IMR-90 (cell line): ENCODE measurements at regions not wholly inside any gene's neighbourhood (a gene's known extent, or its start where the extent isn't known, plus 50 kb on each side); places are given as distances from the start of the nearest gene placed in this dataset.

Source experiments
- ATAC-seq: fragments of 200-7000 bp; cut with Tn5 transposase; 2 replicates; pipeline ENCODE4 v1.9.1; 2020; ENCODE audit warnings: low read depth, mild to moderate bottlenecking, moderate library complexity
- BruUV-seq: library from RNA; stranded (reverse); fragments of 400-500 nt; replicated peaks from 2 replicates; lab custom pipeline; 2021; lab: Mats Ljungman, UMichigan
- CTCF ChIA-PET: fragments of 300-600 bp; formaldehyde crosslinking; extraction: SDS; loops from one replicate; lab custom pipeline; 2021; ENCODE audit warnings: antibody characterized with exemption; lab: Yijun Ruan, JAX
- POLR2A ChIA-PET: fragments of 300-600 bp; sonication (Branson Sonifier 250); formaldehyde crosslinking; loops from one replicate; lab custom pipeline; 2022; ENCODE audit warnings: antibody characterized with exemption; ENCODE audit not compliant: unreplicated experiment; lab: Charles Lee
- DNase-seq: peaks from one replicate; pipeline ENCODE4 v3.0.0; 2013
- H2AFZ ChIP-seq: replicated peaks from 2 replicates; pipeline ENCODE3; 2013; ENCODE audit warnings: low read length, mild to moderate bottlenecking; ENCODE audit not compliant: poor library complexity
- H2AK5ac ChIP-seq: 2 replicates; pipeline ENCODE4 v1.6.1; 2013; ENCODE audit warnings: low read depth, low read length, inconsistent platforms
- H2AK9ac ChIP-seq: replicated peaks from 2 replicates; pipeline ENCODE3; 2013; ENCODE audit warnings: mild to moderate bottlenecking, low read depth, low read length, moderate library complexity; ENCODE audit not compliant: poor library complexity
- H2BK120ac ChIP-seq: 2 replicates; pipeline ENCODE4 v1.6.1; 2013; ENCODE audit warnings: low read depth, low read length, inconsistent platforms
- H2BK15ac ChIP-seq: 3 replicates; pipeline ENCODE4 v1.6.1; 2013; ENCODE audit warnings: low read depth, low read length, inconsistent platforms
- H2BK20ac ChIP-seq: 2 replicates; pipeline ENCODE4 v1.6.1; 2013; ENCODE audit warnings: low read depth, mild to moderate bottlenecking, inconsistent platforms, low read length, moderate library complexity
- H2BK5ac ChIP-seq: 2 replicates; pipeline ENCODE4 v1.6.1; 2013; ENCODE audit warnings: mild to moderate bottlenecking, low read depth, low read length, inconsistent platforms; ENCODE audit not compliant: poor library complexity, severe bottlenecking
- H3K14ac ChIP-seq: replicated peaks from 2 replicates; pipeline ENCODE4 v1.6.1; 2013; ENCODE audit warnings: low read depth, low read length, inconsistent platforms
- H3K18ac ChIP-seq: 2 replicates; pipeline ENCODE4 v1.6.1; 2013; ENCODE audit warnings: low read depth, low read length, control low read depth
- H3K23ac ChIP-seq: 2 replicates; pipeline ENCODE4 v1.6.1; 2013; ENCODE audit warnings: low read depth, low read length, inconsistent platforms
- H3K27ac ChIP-seq: 2 replicates; pipeline ENCODE4 v1.5.1; 2013; ENCODE audit warnings: mild to moderate bottlenecking, control low read depth, low read length; ENCODE audit not compliant: insufficient read depth
- H3K27me3 ChIP-seq: 2 replicates; pipeline ENCODE4 v1.6.1; 2013; ENCODE audit warnings: low read length; ENCODE audit not compliant: control insufficient read depth, insufficient read depth
- H3K36me3 ChIP-seq: 2 replicates; pipeline ENCODE4 v1.6.1; 2013; ENCODE audit warnings: low read length, mixed read lengths; ENCODE audit not compliant: control insufficient read depth, insufficient read depth
- H3K4ac ChIP-seq: 2 replicates; pipeline ENCODE4 v1.6.1; 2013; ENCODE audit warnings: low read depth, low read length, inconsistent platforms
- H3K4me1 ChIP-seq: 2 replicates; pipeline ENCODE4 v1.6.1; 2013; ENCODE audit warnings: low read length, mixed read lengths; ENCODE audit not compliant: control insufficient read depth, insufficient read depth
- H3K4me2 ChIP-seq: 2 replicates; pipeline ENCODE4 v1.6.1; 2013; ENCODE audit warnings: low read depth, mild to moderate bottlenecking, control low read depth, low read length, moderate library complexity
- H3K4me3 ChIP-seq: 2 replicates; pipeline ENCODE4 v1.5.1; 2013; ENCODE audit warnings: low read depth, mild to moderate bottlenecking, control low read depth, low read length, moderate library complexity; ENCODE audit not compliant: insufficient read depth
- H3K56ac ChIP-seq: 2 replicates; pipeline ENCODE4 v1.6.1; 2013; ENCODE audit warnings: low read length, inconsistent platforms; ENCODE audit not compliant: insufficient read depth; ENCODE audit errors: extremely low read depth
- H3K79me1 ChIP-seq, 2 experiments: 2 replicates each; pipeline ENCODE4 v1.6.1; 2013; ENCODE audit warnings: low read length in 2 of 2, inconsistent platforms in 1 of 2, low read depth in 1 of 2
- H3K9ac ChIP-seq: 2 replicates; pipeline ENCODE4 v1.6.1; 2013; ENCODE audit warnings: low read depth, low read length, control low read depth
- H3K9me1 ChIP-seq: 2 replicates; pipeline ENCODE4 v1.6.1; 2013; ENCODE audit warnings: low read length, inconsistent platforms; ENCODE audit not compliant: insufficient read depth
- H3K9me3 ChIP-seq: 2 replicates; pipeline ENCODE4 v1.6.1; 2013; ENCODE audit warnings: low read length; ENCODE audit not compliant: control insufficient read depth, insufficient read depth
- H4K20me1 ChIP-seq: 2 replicates; pipeline ENCODE4 v1.6.1; 2013; ENCODE audit warnings: low read length, inconsistent platforms; ENCODE audit not compliant: insufficient read depth
- H4K5ac ChIP-seq: 2 replicates; pipeline ENCODE4 v1.6.1; 2013; ENCODE audit warnings: mild to moderate bottlenecking, low read depth, low read length, control low read depth
- H4K8ac ChIP-seq, 2 experiments: 2 replicates each; pipeline ENCODE4 v1.6.1; 2013; ENCODE audit warnings: low read depth in 2 of 2, low read length in 2 of 2, control low read depth in 1 of 2, inconsistent platforms in 1 of 2
- H4K91ac ChIP-seq: 2 replicates; pipeline ENCODE4 v1.6.1; 2013; ENCODE audit warnings: low read depth, low read length, inconsistent platforms; ENCODE audit not compliant: insufficient read depth
- BHLHE40 ChIP-seq: fragments of 150-350 bp; IDR thresholded peaks from 2 replicates; pipeline ENCODE4 v1.6.1; 2016; ENCODE audit warnings: mild to moderate bottlenecking, low read depth, low read length
- CHD1 ChIP-seq: IDR thresholded peaks from 2 replicates; pipeline ENCODE4 v1.6.1; 2012; ENCODE audit warnings: low read depth, low read length, improper control_type of control experiment
- CTCF ChIP-seq: conservative IDR thresholded peaks from 2 replicates; pipeline ENCODE4 v1.5.1; 2012; ENCODE audit warnings: mild to moderate bottlenecking, low read depth, low read length, improper control_type of control experiment
- MAFK ChIP-seq: IDR thresholded peaks from 2 replicates; pipeline ENCODE4 v1.6.1; 2012; ENCODE audit warnings: low read depth, low read length, improper control_type of control experiment
- MAZ ChIP-seq: IDR thresholded peaks from 2 replicates; pipeline ENCODE4 v1.6.1; 2012; ENCODE audit warnings: low read depth, mild to moderate bottlenecking, low read length, improper control_type of control experiment, moderate library complexity, borderline replicate concordance
- SMC3 ChIP-seq: fragments of 150-350 bp; IDR thresholded peaks from 2 replicates; pipeline ENCODE4 v1.6.1; 2016; ENCODE audit warnings: low read depth, mild to moderate bottlenecking, antibody characterized with exemption, low read length, moderate library complexity
- WGBS, 2 experiments: methylation state at CpG; one replicate each; pipeline versions ENCODE4 v1.1.5 to v1.1.7; 2013; ENCODE audit warnings: missing lambda C conversion rate in 2 of 2; ENCODE audit not compliant: insufficient read length in 1 of 2; ENCODE audit errors: extremely low coverage in 2 of 2; 5-methylcytosine and 5-hydroxymethylcytosine counted together
- dilution Hi-C: fragments of 300-500 bp; cut with HindIII; formaldehyde crosslinking; loops from one replicate; pipeline ENCODE4 v1.14.3; 2018; ENCODE audit warnings: low sequenced_read_pairs; ENCODE audit not compliant: unreplicated experiment
- in situ Hi-C: fragments of 300-500 bp; cut with MboI; formaldehyde crosslinking; loops from 3 replicates; pipeline ENCODE4 v1.14.3; 2019; ENCODE audit warnings: low sequenced_read_pairs, inconsistent platforms, mixed read lengths
- intact Hi-C: fragments of 100-400 bp; cut with micrococcal nuclease; formaldehyde crosslinking; loops from 2 replicates; pipeline ENCODE4 v1.10.0; 2022

- 0 out of 2 replicates have a peak, but pooled peaks cover 2% of the 10 kb centered on the region for H3K9me3 ChIP-seq
- ChIA-PET POLR2A (no interaction called here), CTCF (interaction anchor here (0.9 kb wide), 1 partner anchor 10 kb away, joined by 3 read pairs; no protein-coding TSS in a partner anchor)
- no peak overlapping the region for H3K23ac ChIP-seq
- H4K8ac ChIP-seq: no peak overlapping the region
- no peak overlapping the region for H2AK9ac ChIP-seq
- no peak for DNase-seq
- no peak overlapping the region for H2AK5ac ChIP-seq
- no peaks in the 10 kb centered on the region for H3K79me1 ChIP-seq
- H3K56ac ChIP-seq: no peak overlapping the region
- H3K36me3 ChIP-seq: no peaks in the 10 kb centered on the region
- no peak for ATAC-seq
- WGBS, 2 experiments: no CpG with 5 or more reads among the region's 3 CpGs
- no peak overlapping the region for H3K4ac ChIP-seq
- no peak overlapping the region for H3K4me2 ChIP-seq
- no peak overlapping the region for H3K18ac ChIP-seq
- no peaks in the 10 kb centered on the region for H3K4me1 ChIP-seq
- no peak overlapping the region for H2BK120ac ChIP-seq
- no peak overlapping the region for H2AFZ ChIP-seq
- no peaks in the 10 kb centered on the region for H4K20me1 ChIP-seq
- no peak overlapping the region for H3K4me3 ChIP-seq
- no peak overlapping the region for H3K27ac ChIP-seq
- H3K27me3 ChIP-seq: no peaks in the 10 kb centered on the region
- no peak overlapping the region for H3K9ac ChIP-seq
- in situ Hi-C loops: no loop called here
- H4K5ac ChIP-seq: no peak overlapping the region
- TF ChIP-seq CTCF (no peak), CHD1 (no peak), MAFK (no peak), SMC3 (no peak), MAZ (no peak), BHLHE40 (no peak)
- intact Hi-C loops: no loop called here
- no peak overlapping the region for H2BK20ac ChIP-seq
- H4K91ac ChIP-seq: no peak overlapping the region
- H2BK5ac ChIP-seq: no peak overlapping the region
- no peaks in the 10 kb centered on the region for H3K9me1 ChIP-seq
- BruUV-seq: no TSS peak
- dilution Hi-C loops: no loop called here
- H2BK15ac ChIP-seq: no peak overlapping the region
- H3K14ac ChIP-seq: no peak overlapping the region
Observed at GRCh38 chr2:56784046-56784445, 600.3 kb downstream of the CCDC85A start.
